Parathyroid adenoma (tissue), 2 donors: ENCODE measurements at regions not wholly inside any gene's neighbourhood (a gene's known extent, or its start where the extent isn't known, plus 50 kb on each side); places are given as distances from the start of the nearest gene placed in this dataset.
"Not testable (repeated sequence)": the region's sequence is repeated elsewhere in the genome, so short reads cannot be mapped to it uniquely, and the experiment has no call there.

Source experiments
- H2AFZ ChIP-seq: fragments of 300-600 bp; sonication (generic); one replicate; pipeline ENCODE4 v1.7.0; 2017; ENCODE audit warnings: antibody characterized with exemption, mild to moderate bottlenecking
- H3K27ac ChIP-seq: fragments of 300-600 bp; sonication (generic); one replicate; pipeline ENCODE4 v1.7.0; 2017
- H3K27me3 ChIP-seq: fragments of 300-600 bp; sonication (generic); one replicate; pipeline ENCODE4 v1.7.0; 2017; ENCODE audit warnings: low read length; ENCODE audit not compliant: control insufficient read depth, insufficient read depth
- H3K36me3 ChIP-seq: fragments of 300-600 bp; sonication (generic); one replicate; pipeline ENCODE4 v1.7.0; 2017; ENCODE audit warnings: low read length; ENCODE audit not compliant: control insufficient read depth, insufficient read depth
- H3K4me1 ChIP-seq: fragments of 300-600 bp; sonication (generic); one replicate; pipeline ENCODE4 v1.7.0; 2017; ENCODE audit warnings: control low read depth
- H3K4me2 ChIP-seq: fragments of 300-600 bp; sonication (generic); one replicate; pipeline ENCODE4 v1.7.0; 2017; ENCODE audit warnings: low read length
- H3K4me3 ChIP-seq: fragments of 300-600 bp; sonication (generic); one replicate; pipeline ENCODE4 v1.7.0; 2017; ENCODE audit warnings: low read depth, low read length
- H3K79me2 ChIP-seq: fragments of 300-600 bp; sonication (generic); one replicate; pipeline ENCODE4 v1.7.0; 2017; ENCODE audit warnings: control low read depth
- H3K9ac ChIP-seq: fragments of 300-600 bp; sonication (generic); one replicate; pipeline ENCODE4 v1.7.0; 2017; ENCODE audit warnings: mild to moderate bottlenecking
- H3K9me3 ChIP-seq: fragments of 300-600 bp; sonication (generic); one replicate; pipeline ENCODE4 v1.7.0; 2017; ENCODE audit warnings: low read length; ENCODE audit not compliant: control insufficient read depth
- TF ChIP-seq, protein P1 (sequence below): fragments of 300-600 bp; sonication (generic); IDR thresholded peaks from one replicate; pipeline ENCODE4 v1.7.0; 2017; ENCODE audit warnings: antibody characterized with exemption, mild to moderate bottlenecking
- donor health status: primary hyperparathyroidism.

DNA sequence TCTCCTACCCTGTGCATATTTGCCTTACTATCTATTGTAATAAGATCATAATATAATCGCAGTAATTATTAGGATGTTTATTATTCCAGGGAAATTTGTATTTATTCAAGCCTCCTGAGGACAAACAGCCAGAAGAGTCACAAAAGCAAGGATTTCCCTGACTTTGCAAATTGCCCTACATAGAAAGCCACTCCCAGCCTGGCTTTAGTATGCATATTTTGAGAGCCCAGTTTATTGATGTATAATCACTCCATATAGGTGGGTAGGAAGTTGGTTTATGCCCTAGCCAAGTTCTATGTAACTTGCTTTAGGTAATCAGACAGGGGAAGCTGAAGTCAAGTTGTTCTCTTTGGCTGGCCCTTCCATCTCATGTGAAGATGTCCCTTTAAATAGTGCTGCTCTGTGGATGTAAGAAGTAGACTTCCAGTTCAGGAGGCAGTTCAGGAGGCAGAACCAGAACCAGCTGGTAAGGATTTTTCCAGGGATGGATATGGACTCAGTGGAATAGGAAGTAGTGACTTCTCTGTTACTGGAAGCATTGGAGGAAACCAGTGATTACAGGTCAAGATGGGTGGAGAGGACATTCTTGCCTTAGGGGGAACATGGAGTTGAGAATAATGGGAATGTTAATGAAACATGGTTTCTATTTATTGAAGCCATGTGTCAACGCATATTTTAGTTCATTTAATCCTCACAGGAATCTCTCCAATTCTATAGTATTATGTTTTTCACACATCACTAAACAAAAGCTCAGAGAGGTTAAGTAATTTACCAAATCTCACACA is 70.5 kb upstream of the KIT start:
- Histone ChIP-seq H3K4me3 (no peak overlapping the region), H3K27me3 (no peaks in the 10 kb centered on the region), H3K79me2 (no peaks in the 10 kb centered on the region), H3K4me2 (no peak overlapping the region), H3K36me3 (no peaks in the 10 kb centered on the region), H3K9ac (no peak overlapping the region), H3K4me1 (no peaks in the 10 kb centered on the region), H2AFZ (no peak overlapping the region), H3K9me3 (no peaks in the 10 kb centered on the region), H3K27ac (no peak overlapping the region)
- TF ChIP-seq, protein P1, sequence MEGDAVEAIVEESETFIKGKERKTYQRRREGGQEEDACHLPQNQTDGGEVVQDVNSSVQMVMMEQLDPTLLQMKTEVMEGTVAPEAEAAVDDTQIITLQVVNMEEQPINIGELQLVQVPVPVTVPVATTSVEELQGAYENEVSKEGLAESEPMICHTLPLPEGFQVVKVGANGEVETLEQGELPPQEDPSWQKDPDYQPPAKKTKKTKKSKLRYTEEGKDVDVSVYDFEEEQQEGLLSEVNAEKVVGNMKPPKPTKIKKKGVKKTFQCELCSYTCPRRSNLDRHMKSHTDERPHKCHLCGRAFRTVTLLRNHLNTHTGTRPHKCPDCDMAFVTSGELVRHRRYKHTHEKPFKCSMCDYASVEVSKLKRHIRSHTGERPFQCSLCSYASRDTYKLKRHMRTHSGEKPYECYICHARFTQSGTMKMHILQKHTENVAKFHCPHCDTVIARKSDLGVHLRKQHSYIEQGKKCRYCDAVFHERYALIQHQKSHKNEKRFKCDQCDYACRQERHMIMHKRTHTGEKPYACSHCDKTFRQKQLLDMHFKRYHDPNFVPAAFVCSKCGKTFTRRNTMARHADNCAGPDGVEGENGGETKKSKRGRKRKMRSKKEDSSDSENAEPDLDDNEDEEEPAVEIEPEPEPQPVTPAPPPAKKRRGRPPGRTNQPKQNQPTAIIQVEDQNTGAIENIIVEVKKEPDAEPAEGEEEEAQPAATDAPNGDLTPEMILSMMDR = no peak

DNA sequence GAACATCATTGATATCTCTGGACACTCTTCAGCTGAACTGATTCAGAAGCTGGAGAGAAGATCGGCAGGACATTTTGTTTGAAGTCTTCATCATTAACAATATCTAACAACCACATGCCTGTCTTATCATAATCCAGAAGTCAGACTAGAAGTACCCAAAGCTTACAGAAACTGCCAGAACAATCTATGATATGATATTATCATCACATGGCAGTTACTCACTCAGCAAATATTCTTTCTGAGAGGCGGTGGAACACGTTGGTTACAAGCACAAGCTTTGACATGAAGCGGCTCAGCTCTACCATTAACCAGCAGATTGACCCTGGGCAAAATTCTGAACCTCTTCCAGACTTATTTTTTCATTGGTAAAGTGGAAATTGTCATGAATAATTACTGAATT is 69.4 kb upstream of the KIT start:
- Histone ChIP-seq H3K79me2 (no peaks in the 10 kb centered on the region), H3K4me1 (no peaks in the 10 kb centered on the region), H3K4me3 (no peak overlapping the region), H3K27ac (no peak overlapping the region), H3K4me2 (no peak overlapping the region), H3K9ac (no peak overlapping the region), H3K27me3 (no peaks in the 10 kb centered on the region), H3K36me3 (no peaks in the 10 kb centered on the region), H2AFZ (no peak overlapping the region), H3K9me3 (no peaks in the 10 kb centered on the region)
- TF ChIP-seq, protein P1 = no peak

DNA sequence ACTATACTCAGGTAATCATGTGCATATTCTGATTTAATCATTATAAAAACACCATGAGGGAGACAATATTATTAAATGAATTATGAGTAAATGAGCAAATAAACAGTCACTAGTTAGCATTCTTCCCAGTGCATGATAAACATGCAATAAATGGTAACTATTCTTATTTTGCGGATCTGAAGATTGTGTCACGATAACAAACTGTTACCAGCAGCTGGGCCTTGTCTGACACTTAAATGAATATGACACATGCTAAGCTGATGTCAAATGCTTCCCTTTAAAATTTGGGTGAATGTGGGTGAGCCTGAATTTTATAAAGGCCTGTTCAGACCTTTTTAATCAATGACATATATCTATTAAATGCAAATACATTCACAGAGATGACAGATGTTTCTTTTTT is 68.2 kb upstream of the KIT start:
- Histone ChIP-seq H3K4me3 (no peak overlapping the region), H3K27me3 (no peaks in the 10 kb centered on the region), H3K36me3 (no peaks in the 10 kb centered on the region), H3K27ac (no peak overlapping the region), H3K4me2 (no peak overlapping the region), H3K9ac (no peak overlapping the region), H2AFZ (no peak overlapping the region), H3K4me1 (no peaks in the 10 kb centered on the region), H3K79me2 (no peaks in the 10 kb centered on the region), H3K9me3 (no peaks in the 10 kb centered on the region)
- TF ChIP-seq, protein P1 = no peak

DNA sequence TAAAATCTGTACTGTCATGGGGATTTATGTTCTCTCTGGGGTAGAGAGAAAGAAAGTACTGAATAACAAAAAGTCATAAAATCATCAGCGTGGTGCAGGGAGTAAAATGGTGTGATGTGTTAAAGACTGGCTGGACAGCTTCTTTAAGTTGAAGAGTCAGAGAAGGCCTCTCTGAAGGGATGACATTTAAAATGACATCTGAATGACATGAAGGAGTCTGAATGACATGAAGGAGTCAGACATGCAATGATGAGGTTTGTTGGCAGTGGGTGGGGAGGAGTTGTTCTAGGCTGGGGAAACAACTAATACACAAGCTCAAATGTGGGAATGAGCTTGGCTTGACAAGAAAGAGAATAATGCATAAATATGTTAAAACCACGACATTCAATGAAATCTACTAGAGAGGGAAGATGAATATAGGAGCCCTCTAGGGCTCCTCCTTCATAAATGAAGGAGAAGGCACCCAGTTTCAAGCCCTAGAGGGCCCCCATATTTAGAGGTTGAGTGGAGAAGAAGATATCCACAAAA is 63.9 kb upstream of the KIT start:
- Histone ChIP-seq H3K27ac (no peak overlapping the region), H3K4me1 (no peaks in the 10 kb centered on the region), H2AFZ (no peak overlapping the region), H3K36me3 (no peaks in the 10 kb centered on the region), H3K4me3 (no peak overlapping the region), H3K79me2 (no peaks in the 10 kb centered on the region), H3K9ac (no peak overlapping the region), H3K4me2 (no peak overlapping the region), H3K9me3 (no peaks in the 10 kb centered on the region), H3K27me3 (no peaks in the 10 kb centered on the region)
- TF ChIP-seq, protein P1 = no peak

DNA sequence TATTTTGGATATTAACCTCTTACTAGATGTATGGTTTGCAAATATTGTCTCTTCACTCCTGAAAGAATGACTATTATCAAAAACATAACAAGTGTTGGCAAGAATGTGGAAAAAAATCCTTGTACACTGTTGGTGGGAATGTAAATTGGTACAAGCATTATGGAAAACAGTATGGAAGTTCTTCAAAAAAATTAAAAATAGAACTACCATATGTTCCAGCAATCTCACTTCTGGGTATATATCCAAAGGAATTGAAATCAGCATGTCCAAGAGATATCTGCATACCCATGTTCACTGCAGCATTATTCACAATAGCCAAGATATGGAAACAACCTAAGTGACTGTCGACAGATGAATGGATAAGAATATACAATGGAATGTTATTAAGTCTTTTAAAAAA is 61.6 kb upstream of the KIT start:
- no peaks in the 10 kb centered on the region for H3K4me1 ChIP-seq
- H3K4me3 ChIP-seq = no peak overlapping the region
- no peaks in the 10 kb centered on the region for H3K9me3 ChIP-seq
- no peaks in the 10 kb centered on the region for H3K79me2 ChIP-seq
- no peak overlapping the region for H3K27ac ChIP-seq
- no peak overlapping the region for H3K9ac ChIP-seq
- no peak overlapping the region for H2AFZ ChIP-seq
- no peaks in the 10 kb centered on the region for H3K36me3 ChIP-seq
- H3K4me2 ChIP-seq = no peak overlapping the region
- TF ChIP-seq, protein P1 = no peak
- H3K27me3 ChIP-seq = no peaks in the 10 kb centered on the region

DNA sequence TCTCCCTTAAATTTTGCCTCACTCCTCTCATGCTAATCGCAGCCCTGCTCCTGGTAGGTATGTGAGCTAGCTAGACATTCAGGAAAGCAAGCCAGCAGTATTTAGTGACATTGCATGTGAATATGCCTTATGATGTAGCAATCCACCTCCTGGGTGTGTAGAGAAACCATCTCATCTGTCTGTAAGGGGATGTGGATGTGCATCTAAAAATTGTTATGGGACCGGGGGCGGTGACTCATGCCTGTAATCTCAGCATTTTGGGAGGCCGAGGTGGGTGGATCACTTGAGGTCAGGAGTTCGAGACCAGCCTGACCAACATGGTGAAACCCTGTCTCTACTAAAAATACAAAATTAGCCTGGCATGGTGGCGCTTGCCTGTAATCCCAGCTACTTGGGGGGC is 60.1 kb upstream of the KIT start:
- H3K79me2 ChIP-seq, H3K9me3 ChIP-seq, H3K27ac ChIP-seq, H3K4me1 ChIP-seq, H3K9ac ChIP-seq, H2AFZ ChIP-seq, H3K4me2 ChIP-seq, H3K36me3 ChIP-seq, H3K27me3 ChIP-seq, H3K4me3 ChIP-seq: not testable (repeated sequence)

DNA sequence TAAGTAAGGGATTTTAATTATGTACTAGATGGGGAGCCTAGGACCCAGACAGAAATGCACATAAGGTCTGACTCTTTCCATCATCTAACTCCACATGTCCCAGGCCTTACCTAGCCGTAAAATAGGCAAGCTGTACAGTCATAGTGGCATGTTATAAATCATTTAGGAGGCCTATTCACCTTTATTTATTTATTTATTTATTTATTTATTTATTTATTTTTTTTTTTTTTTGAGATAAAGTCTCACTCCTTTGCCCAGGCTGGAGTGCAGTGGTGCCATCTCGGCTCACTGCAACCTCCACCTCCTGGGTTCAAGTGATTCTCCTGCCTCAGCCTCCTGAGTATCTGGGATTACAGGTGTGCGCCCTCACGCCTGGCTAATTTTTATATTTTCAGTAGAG is 55.6 kb upstream of the KIT start:
- not testable (repeated sequence) for H3K27ac ChIP-seq, H3K9ac ChIP-seq, H3K27me3 ChIP-seq, H3K9me3 ChIP-seq, H3K4me3 ChIP-seq, H3K4me2 ChIP-seq, H2AFZ ChIP-seq, H3K79me2 ChIP-seq, H3K4me1 ChIP-seq, H3K36me3 ChIP-seq
